ENCODE measurements at regions not wholly inside any gene's neighbourhood (a gene's known extent, or its start where the extent isn't known, plus 50 kb on each side); places are given as distances from the start of the nearest gene placed in this dataset.
"Not testable (repeated sequence)": the region's sequence is repeated elsewhere in the genome, so short reads cannot be mapped to it uniquely, and the experiment has no call there.

GRCh38 chr6:105875974-105876640 is 210.0 kb upstream of the PRDM1 start:
- DNase-seq = no peak

- no peak for DNase-seq
These were observed 211.1 kb upstream of the PRDM1 start for GRCh38 chr6:105874835-105875626.

DNA sequence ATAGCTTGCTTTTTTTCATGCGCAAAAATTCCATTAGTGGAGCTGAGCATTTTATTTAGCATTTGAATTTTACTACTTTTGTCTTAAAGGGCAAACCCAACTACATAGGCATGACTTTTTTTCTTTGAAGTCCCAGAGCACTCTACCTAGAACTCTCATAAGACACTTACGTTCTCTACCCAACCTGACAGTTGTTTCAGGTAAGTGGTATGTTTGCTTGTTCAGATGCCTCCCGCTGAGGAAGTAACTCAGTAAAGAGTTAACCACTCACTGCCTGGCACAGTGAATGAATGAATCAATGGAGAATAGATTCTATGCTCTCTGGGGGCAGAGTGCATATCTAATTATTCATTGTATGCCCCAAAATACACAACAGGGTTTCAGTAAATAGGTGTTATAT is 212.3 kb upstream of the PRDM1 start:
- DNase-seq = no peak

- no peak for DNase-seq
These were observed 212.9 kb upstream of the PRDM1 start for GRCh38 chr6:105873211-105873704.

DNA sequence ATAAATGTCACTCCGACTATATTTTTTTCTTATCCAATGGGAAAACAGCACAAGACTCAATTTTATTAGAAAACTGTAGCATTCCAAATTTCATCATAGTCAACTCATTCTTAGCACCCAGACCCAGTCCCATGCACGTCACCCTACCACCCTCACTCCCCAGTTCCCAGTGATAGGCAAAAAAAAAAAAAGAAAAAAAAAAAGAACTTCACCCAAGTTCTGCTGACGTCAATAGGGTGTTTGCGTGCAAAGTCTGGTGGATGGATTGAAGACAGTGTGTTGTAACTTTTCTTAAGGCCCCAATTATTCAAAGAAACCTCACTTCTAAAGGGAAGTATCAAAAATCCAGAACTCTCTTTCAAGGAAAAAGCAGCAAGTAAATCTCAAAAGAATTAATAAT is 213.9 kb upstream of the PRDM1 start:
- no peak for DNase-seq

DNA sequence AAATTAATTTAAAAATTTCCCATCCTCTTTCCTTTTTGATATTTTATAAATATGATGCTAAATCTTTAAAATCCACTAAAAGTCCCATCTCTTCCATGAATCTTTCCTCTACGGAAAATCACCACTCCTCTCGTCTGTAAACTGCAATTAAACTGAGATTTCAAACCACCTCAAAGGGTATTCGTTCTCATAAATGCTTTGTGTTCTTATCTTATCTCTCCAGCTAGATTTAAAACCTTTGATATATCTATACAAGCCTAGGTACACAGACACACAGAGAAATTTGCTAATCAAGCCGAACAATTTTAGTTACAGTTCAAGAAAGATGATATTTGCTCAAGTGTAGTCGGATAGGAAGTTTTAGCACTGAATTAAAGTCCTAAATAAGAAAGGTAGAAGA is 214.6 kb upstream of the PRDM1 start:
- no peak for DNase-seq

GRCh38 chr6:105869835-105870440 is 216.2 kb upstream of the PRDM1 start:
- no peak for DNase-seq

- no peak for DNase-seq
These were observed 217.2 kb upstream of the PRDM1 start for GRCh38 chr6:105868823-105869460.

DNA sequence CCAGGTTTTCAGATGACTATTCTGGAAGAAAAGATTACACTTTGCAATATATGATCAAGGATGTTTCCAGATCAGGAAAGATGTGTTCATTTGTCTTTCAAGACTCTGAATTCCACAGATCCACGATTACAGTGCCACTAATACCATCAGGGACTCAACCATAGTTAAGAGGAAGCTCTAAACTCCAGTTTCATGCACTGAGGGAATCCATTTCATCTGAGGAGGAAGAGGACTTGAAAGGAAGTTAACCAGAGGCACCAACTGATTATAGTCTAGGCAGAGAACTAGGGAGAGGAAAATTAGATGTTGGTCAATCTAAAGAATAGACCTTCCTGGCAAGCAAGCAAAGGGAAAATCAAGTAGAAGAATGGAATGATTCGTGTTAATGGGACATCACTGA is 218.3 kb upstream of the PRDM1 start:
- no peak for DNase-seq

DNA sequence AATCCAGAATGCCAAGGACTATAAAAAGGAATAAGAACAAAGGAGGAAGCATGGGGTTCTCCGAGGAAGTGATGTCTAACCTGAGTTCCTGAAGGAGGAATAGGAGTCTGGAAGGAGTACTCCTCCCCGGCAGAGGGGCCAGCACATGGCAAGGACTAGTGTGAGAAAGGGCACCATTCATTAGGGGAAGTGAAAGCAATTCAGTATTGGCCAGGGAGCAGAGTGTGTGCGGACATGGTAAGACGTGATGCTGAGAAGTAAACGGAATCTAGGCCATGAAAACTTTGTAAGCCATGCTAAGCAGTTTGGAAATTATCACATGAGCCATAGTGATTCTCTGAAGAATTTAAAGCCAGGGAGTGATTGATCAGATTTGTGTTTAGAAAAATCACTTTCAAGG is 218.9 kb upstream of the PRDM1 start:
- no peak for DNase-seq

- DNase-seq = no peak
These were observed 223.1 kb upstream of the PRDM1 start for GRCh38 chr6:105862936-105863607.

DNA sequence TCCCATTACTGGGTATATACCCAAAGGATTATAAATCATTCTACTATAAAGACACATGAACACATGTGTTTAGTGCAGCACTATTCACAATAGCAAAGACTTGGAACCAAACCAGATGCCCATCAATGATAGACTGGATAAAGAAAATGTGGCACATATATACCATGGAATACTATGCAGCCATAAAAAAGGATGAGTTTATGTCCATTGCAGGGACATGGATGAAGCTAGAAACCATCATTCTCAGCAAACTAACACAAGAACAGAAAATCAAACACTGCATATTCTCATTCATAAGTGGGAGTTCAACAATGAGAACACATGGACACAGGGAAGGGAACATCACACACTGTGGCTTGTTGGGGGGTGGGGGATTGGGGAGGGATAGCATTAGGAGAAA is 225.2 kb upstream of the PRDM1 start:
- not testable (repeated sequence) for DNase-seq

GRCh38 chr6:105859457-105859856 is 226.7 kb upstream of the PRDM1 start:
- no peak for DNase-seq

GRCh38 chr6:105858639-105859038 is 227.5 kb upstream of the PRDM1 start:
- DNase-seq = not testable (repeated sequence)

DNA sequence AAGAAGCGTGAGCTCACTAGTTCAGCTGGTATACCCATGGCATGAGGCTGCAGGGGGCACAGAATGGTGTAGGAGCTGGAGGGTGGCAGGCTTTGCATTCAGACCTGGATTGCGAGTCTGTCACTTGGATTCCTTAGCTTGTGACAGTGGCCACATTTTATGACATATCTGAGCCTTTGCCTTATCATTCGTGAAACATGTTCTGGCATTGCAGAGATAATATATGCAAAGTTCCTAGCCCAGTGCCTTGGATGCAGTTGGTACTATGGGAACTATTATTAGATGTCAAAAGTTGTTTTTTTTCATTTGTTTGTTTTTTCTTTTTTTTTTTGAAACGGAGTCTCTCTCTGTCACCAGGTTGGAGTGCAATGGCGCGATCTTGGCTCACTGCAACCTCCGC is 230.7 kb upstream of the PRDM1 start:
- no peak for DNase-seq

DNA sequence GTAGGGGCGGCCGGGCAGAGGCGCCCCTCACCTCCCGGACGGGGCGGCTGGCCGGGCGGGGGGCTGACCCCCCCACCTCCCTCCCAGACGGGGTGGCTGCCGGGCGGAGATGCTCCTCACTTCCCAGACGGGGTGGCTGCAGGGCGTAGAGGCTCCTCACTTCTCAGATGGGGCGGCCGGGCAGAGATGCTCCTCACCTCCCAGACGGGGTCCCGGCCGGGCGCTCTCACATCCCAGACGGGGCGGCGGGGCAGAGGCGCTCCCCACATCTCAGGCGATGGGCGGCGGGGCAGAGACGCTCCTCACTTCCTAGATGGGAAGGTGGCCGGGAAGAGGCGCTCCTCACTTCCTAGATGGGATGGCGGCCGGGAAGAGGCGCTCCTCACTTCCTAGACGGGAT is 232.2 kb upstream of the PRDM1 start:
- DNase-seq = not testable (repeated sequence)

DNA sequence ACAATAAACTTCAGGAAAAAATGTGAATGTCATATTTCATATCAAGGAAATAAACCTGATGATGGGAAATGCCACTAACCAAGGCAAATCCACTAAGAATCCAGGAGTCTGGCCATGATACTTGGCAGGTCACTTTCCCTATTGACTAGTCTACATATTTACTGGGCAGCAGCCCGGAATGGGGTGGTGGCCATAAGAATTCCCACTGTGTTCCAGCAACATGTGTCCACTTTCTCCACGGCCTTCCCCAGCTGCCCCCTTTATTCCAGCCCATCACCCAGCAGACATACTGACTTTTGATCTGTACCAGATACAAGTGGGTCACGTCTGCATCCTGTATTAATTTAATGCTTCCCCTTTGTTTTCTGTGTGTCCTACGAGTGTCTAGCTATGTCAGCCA is 234.5 kb upstream of the PRDM1 start:
- DNase-seq = peak; percentile 24

- peak; percentile 65 for DNase-seq
These were observed 235.0 kb upstream of the PRDM1 start for GRCh38 chr6:105851113-105851580.

GRCh38 chr6:105850261-105851112 is 235.6 kb upstream of the PRDM1 start:
- no peak for DNase-seq

DNA sequence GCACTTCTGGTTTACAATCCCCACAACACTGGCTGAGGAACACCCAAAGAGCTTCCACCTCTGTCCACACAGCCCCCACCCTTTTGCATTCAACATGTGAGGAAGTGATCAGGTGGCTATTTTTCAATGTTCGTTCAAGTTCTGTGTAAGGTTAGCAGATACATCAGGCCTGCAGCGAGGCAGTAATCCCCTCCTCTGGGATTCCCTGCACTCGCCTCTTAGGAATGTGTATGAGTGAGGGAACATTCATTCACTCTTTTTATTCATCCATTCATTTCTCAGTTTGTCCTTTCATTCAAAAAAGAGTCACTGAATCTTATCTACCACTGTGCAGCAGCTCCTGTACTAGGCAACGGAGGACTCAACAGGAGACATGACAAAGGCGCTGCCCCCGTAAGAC is 236.4 kb upstream of the PRDM1 start:
- no peak for DNase-seq

- no peak for DNase-seq
These were observed 238.7 kb upstream of the PRDM1 start for GRCh38 chr6:105847433-105847832.
